ENCODE measurements at regions not wholly inside any gene's neighbourhood (a gene's known extent, or its start where the extent isn't known, plus 50 kb on each side); places are given as distances from the start of the nearest gene placed in this dataset.

GRCh38 chr9:8011974-8012373 lies 212.4 kb upstream of the DMAC1 start:
- Mint-ChIP-seq H3K4me3 (no peak overlapping the region), H3K36me3 (ENCODE audit: insufficient read depth) (peaks cover 2% of the 10 kb centered on the region), H3K4me1 (no peaks in the 10 kb centered on the region), H3K27me3 (peaks cover 18% of the 10 kb centered on the region), H3K27ac (ENCODE audit: low read depth) (no peak overlapping the region), H3K9me3 (no peaks in the 10 kb centered on the region)
- DNase-seq (ENCODE audit: low spot score in 2 of 2) (no peak), ATAC-seq (replicated peaks; ENCODE audit: extremely low read depth, poor library complexity, severe bottlenecking) (no peak)

DNA sequence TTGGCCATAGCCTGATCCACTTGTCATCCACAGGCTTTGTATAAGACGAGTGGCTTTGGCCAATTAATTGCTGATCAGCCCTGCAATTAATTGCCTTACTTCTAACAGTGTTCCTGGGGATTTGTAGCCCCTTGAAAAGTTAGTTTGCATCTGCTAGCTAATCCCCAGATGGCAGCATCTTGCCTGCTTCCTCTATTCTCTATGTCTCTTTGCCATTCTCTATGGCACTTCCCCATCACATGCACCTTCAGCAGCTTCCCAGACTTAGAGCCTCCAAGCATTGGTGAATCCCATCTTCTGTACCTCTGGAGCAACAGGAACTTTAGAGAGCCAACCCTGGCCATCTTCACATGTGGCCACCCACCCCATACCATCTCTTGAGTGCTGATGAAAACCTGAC lies 197.0 kb upstream of the DMAC1 start:
- ATAC-seq (replicated peaks; ENCODE audit: extremely low read depth, poor library complexity, severe bottlenecking), result no peak
- no peak overlapping the region for H3K4me3 Mint-ChIP-seq

DNA sequence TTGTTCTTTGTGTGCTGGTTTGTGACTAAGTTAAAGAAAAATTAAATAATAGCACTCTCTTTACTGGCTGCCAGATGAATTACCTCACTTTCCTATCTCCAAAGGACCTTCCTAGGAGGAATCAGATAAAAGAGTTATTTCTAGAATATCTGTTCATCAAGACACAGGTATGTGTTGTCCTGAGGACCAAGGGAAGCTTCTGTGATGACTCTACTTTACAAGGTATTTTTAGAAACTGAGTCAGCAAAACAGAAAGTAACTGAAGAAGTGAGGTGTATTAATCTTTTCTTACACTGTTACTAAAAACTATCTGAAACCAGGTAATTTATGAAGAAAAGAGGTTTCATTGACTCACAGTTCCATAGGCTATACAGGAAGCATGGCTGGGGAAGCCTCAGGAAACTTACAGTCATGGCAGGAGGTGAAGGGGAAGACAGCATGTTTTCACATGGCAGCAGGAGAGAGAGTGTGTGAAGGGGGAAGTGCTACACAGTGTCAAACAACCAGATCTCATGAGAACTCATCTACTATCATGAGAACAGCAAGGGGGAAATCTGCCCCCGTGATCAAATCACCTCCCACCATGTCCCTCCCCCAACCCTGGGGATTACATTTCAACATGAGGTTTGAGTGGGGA lies 189.2 kb upstream of the DMAC1 start:
- Mint-ChIP-seq H3K9me3 (no peaks in the 10 kb centered on the region), H3K4me1 (peaks cover 5% of the 10 kb centered on the region), H3K27ac (ENCODE audit: low read depth) (no peak overlapping the region), H3K36me3 (ENCODE audit: insufficient read depth) (no peaks in the 10 kb centered on the region), H3K27me3 (peaks cover 21% of the 10 kb centered on the region), H3K4me3 (no peak overlapping the region)
- DNase-seq (ENCODE audit: low spot score in 2 of 2) (no peak), ATAC-seq (replicated peaks; ENCODE audit: extremely low read depth, poor library complexity, severe bottlenecking) (no peak)

More for the DNA sequence above, 197.0 kb upstream of the DMAC1 start:
- Mint-ChIP-seq H3K27me3 (no peaks in the 10 kb centered on the region), H3K27ac (ENCODE audit: low read depth) (no peak overlapping the region), H3K4me1 (no peaks in the 10 kb centered on the region), H3K36me3 (ENCODE audit: insufficient read depth) (no peaks in the 10 kb centered on the region), H3K9me3 (no peaks in the 10 kb centered on the region)
- no peak for DNase-seq (ENCODE audit: low spot score in 2 of 2)

- DNase-seq (ENCODE audit: low spot score in 2 of 2) (no peak), ATAC-seq (replicated peaks; ENCODE audit: extremely low read depth, poor library complexity, severe bottlenecking) (no peak)
- peaks cover 23% of the 10 kb centered on the region for H3K4me1 Mint-ChIP-seq
- H3K27me3 Mint-ChIP-seq, result peaks cover 13% of the 10 kb centered on the region
- H3K9me3 Mint-ChIP-seq, result no peaks in the 10 kb centered on the region
- H3K4me3 Mint-ChIP-seq, result no peak overlapping the region
- peaks cover 2% of the 10 kb centered on the region for H3K36me3 Mint-ChIP-seq (ENCODE audit: insufficient read depth)
- H3K27ac Mint-ChIP-seq (ENCODE audit: low read depth), result no peak overlapping the region
Observed at GRCh38 chr9:7984692-7985091, 185.1 kb upstream of the DMAC1 start.

DNA sequence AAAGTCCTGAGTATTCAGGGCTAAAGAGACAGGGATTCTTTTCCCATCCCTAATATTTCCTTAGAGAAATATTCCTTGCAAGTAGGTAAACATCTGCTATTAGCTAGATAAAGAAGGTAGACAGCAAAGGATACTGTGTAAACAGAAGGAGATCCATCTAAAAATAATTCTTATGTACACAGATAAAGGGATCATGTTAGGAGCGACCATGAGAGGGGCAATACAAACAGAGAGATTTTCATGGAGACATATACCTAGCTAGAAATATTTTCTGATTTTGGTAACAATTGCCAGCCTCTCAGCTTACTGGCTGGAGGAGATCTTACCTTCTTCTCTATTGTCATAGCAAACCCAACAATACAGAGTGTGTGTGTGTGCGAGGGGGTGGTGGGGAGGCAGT lies 184.6 kb upstream of the DMAC1 start:
- peaks cover 3% of the 10 kb centered on the region for H3K36me3 Mint-ChIP-seq (ENCODE audit: insufficient read depth)
- DNase-seq (ENCODE audit: low spot score in 2 of 2), result no peak
- H3K27ac Mint-ChIP-seq (ENCODE audit: low read depth), result no peak overlapping the region
- no peak for ATAC-seq (replicated peaks; ENCODE audit: extremely low read depth, poor library complexity, severe bottlenecking)
- no peaks in the 10 kb centered on the region for H3K9me3 Mint-ChIP-seq
- H3K4me1 Mint-ChIP-seq, result peaks cover 23% of the 10 kb centered on the region
- H3K27me3 Mint-ChIP-seq, result peaks cover 8% of the 10 kb centered on the region
- no peak overlapping the region for H3K4me3 Mint-ChIP-seq

- no peak overlapping the region for H3K4me3 Mint-ChIP-seq
- ATAC-seq (replicated peaks; ENCODE audit: extremely low read depth, poor library complexity, severe bottlenecking), result no peak
Observed at GRCh38 chr9:7983490-7983889, 183.9 kb upstream of the DMAC1 start.

DNA sequence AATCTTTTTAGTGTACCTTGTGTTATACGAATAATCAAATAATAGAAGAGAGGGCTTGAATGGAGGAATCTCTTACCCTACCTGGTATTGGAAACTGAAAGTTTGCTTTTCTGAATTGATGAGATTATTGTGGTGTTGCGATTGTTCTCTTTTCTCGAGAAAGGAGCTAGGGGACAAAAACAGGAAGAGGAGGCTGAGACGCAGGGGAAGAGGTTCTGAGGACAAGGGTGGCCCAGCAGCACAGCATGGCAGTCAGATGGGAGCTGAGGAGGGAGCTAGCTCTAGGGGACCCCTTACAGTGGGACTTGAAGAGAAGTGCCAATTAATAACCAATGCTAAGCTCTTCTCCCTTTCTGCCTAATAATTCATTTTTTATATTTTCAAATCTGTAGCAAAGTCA lies 183.3 kb upstream of the DMAC1 start:
- Mint-ChIP-seq H3K9me3 (no peaks in the 10 kb centered on the region), H3K4me3 (no peak overlapping the region), H3K27me3 (no peaks in the 10 kb centered on the region), H3K36me3 (ENCODE audit: insufficient read depth) (peaks cover 6% of the 10 kb centered on the region), H3K27ac (ENCODE audit: low read depth) (no peak overlapping the region), H3K4me1 (peaks cover 26% of the 10 kb centered on the region)
- no peak for ATAC-seq (replicated peaks; ENCODE audit: extremely low read depth, poor library complexity, severe bottlenecking)
- DNase-seq (ENCODE audit: low spot score in 2 of 2), result no peak

More at GRCh38 chr9:7983490-7983889, 183.9 kb upstream of the DMAC1 start:
- H3K9me3 Mint-ChIP-seq, result no peaks in the 10 kb centered on the region
- peaks cover 22% of the 10 kb centered on the region for H3K4me1 Mint-ChIP-seq
- H3K27me3 Mint-ChIP-seq, result peaks cover 1% of the 10 kb centered on the region
- no peak overlapping the region for H3K27ac Mint-ChIP-seq (ENCODE audit: low read depth)
- DNase-seq (ENCODE audit: low spot score in 2 of 2), result no peak
- H3K36me3 Mint-ChIP-seq (ENCODE audit: insufficient read depth), result peaks cover 6% of the 10 kb centered on the region

DNA sequence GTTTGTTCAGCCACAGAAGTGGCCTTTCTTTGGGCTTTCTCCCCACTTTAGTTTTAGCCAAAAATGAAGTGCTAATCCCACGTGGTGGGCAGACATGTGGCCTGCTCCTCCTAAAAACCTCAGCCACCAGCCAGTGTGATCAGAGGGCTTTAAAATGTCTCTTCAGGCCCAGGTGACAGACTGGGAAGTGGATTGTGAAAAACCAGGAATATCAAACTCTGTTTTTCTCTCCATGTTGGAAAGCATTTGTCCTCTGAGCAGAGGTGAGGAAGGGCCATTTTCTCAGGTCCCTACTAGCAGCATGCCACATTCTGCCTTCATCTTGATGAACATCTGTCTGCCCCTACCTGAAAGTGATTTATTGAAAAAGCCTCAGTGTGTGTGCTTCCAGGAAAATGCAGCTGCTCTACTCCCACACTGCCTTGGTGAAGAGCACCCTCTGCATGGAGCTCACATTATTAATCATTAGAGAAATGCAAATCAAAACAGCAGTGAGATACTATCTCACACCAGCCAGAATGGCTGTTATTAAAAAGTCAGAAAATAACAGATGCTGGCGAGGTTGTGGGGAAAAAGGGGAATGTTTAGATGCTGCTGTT lies 181.2 kb upstream of the DMAC1 start:
- ATAC-seq (replicated peaks; ENCODE audit: extremely low read depth, poor library complexity, severe bottlenecking), result no peak
- no peak for DNase-seq (ENCODE audit: low spot score in 2 of 2)
- peaks cover 12% of the 10 kb centered on the region for H3K36me3 Mint-ChIP-seq (ENCODE audit: insufficient read depth)
- H3K27ac Mint-ChIP-seq (ENCODE audit: low read depth), result no peak overlapping the region
- H3K4me3 Mint-ChIP-seq, result no peak overlapping the region
- H3K4me1 Mint-ChIP-seq, result peaks cover 46% of the 10 kb centered on the region
- no peaks in the 10 kb centered on the region for H3K9me3 Mint-ChIP-seq
- no peaks in the 10 kb centered on the region for H3K27me3 Mint-ChIP-seq

- H3K27ac Mint-ChIP-seq (ENCODE audit: low read depth), result no peak overlapping the region
- DNase-seq (ENCODE audit: low spot score in 2 of 2) (no peak), ATAC-seq (replicated peaks; ENCODE audit: extremely low read depth, poor library complexity, severe bottlenecking) (no peak)
- H3K27me3 Mint-ChIP-seq, result no peaks in the 10 kb centered on the region
- H3K4me1 Mint-ChIP-seq, result peaks cover 49% of the 10 kb centered on the region
- H3K9me3 Mint-ChIP-seq, result no peaks in the 10 kb centered on the region
- H3K36me3 Mint-ChIP-seq (ENCODE audit: insufficient read depth), result peaks cover 12% of the 10 kb centered on the region
- H3K4me3 Mint-ChIP-seq, result no peak overlapping the region
Observed at GRCh38 chr9:7980041-7980440, 180.5 kb upstream of the DMAC1 start.

GRCh38 chr9:7979611-7980010 lies 180.0 kb upstream of the DMAC1 start:
- Mint-ChIP-seq H3K4me1 (peaks cover 53% of the 10 kb centered on the region), H3K27ac (ENCODE audit: low read depth) (no peak overlapping the region), H3K27me3 (no peaks in the 10 kb centered on the region), H3K9me3 (no peaks in the 10 kb centered on the region), H3K4me3 (no peak overlapping the region), H3K36me3 (ENCODE audit: insufficient read depth) (peaks cover 12% of the 10 kb centered on the region)
- DNase-seq (ENCODE audit: low spot score in 2 of 2), result no peak
- no peak for ATAC-seq (replicated peaks; ENCODE audit: extremely low read depth, poor library complexity, severe bottlenecking)

DNA sequence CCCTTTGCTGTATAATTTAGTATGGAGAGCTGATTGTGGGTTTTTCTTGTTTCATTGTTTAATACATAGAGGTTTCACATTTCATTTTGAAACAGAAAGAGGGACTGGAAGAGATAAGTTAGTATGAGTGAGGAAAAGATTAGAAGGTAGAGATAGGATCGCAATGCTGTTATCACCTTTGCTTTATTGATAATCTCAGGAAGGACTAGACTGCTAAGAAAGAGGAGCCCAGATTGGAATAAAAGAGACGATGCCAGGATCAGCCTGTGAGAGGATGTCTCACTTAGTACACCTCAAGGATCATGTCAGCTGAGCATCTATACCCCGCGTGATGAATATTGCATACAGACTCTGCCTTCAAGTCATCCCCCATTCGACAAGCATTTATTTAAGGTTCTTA lies 178.0 kb upstream of the DMAC1 start:
- DNase-seq (ENCODE audit: low spot score in 2 of 2) (no peak), ATAC-seq (replicated peaks; ENCODE audit: extremely low read depth, poor library complexity, severe bottlenecking) (no peak)
- peaks cover 12% of the 10 kb centered on the region for H3K36me3 Mint-ChIP-seq (ENCODE audit: insufficient read depth)
- no peaks in the 10 kb centered on the region for H3K27me3 Mint-ChIP-seq
- no peaks in the 10 kb centered on the region for H3K9me3 Mint-ChIP-seq
- peaks cover 58% of the 10 kb centered on the region for H3K4me1 Mint-ChIP-seq
- H3K27ac Mint-ChIP-seq (ENCODE audit: low read depth), result peak overlapping the region; percentile 1
- peak overlapping the region; percentile 10 for H3K4me3 Mint-ChIP-seq

- H3K4me1 Mint-ChIP-seq, result peaks cover 57% of the 10 kb centered on the region
- no peaks in the 10 kb centered on the region for H3K9me3 Mint-ChIP-seq
- no peaks in the 10 kb centered on the region for H3K27me3 Mint-ChIP-seq
- DNase-seq (ENCODE audit: low spot score in 2 of 2) (no peak), ATAC-seq (replicated peaks; ENCODE audit: extremely low read depth, poor library complexity, severe bottlenecking) (peak; percentile 6)
- peaks cover 12% of the 10 kb centered on the region for H3K36me3 Mint-ChIP-seq (ENCODE audit: insufficient read depth)
- peak overlapping the region; percentile 31 for H3K4me3 Mint-ChIP-seq
- H3K27ac Mint-ChIP-seq (ENCODE audit: low read depth), result peak overlapping the region; percentile 77
Observed at GRCh38 chr9:7976856-7977255, 177.3 kb upstream of the DMAC1 start.

DNA sequence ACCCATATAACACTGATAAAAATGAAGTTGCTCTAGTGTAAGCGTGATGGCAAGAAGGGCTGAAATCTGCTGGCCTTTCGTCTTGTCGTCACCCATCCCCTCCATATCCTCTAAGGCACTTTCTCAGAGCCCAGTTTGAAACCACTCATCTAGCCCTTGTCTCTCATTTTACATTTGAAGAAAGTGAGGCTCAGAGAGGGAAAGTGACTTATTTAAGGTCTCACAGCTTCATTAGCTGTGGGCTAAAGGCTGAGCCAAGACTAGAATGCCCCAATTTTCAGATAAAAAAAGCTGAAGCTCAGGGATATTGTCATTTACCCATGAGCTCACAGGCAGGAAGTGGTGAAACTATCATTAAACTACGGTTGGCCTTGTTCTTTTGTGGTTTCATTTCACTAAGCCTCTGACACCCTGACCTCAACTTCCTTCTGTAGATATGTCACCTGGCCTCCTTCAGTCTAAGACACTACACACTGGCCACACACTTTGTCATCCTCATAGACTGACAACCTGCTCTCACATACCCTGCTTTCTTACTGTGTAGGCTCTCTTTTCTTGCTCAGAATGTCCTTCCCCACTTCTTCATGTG lies 176.7 kb upstream of the DMAC1 start:
- H3K27me3 Mint-ChIP-seq, result no peaks in the 10 kb centered on the region
- DNase-seq (ENCODE audit: low spot score in 2 of 2), result peak; percentile 17 to 70
- H3K27ac Mint-ChIP-seq (ENCODE audit: low read depth), result peak overlapping the region; percentile 77
- peak; percentile 98 for ATAC-seq (replicated peaks; ENCODE audit: extremely low read depth, poor library complexity, severe bottlenecking)
- H3K4me3 Mint-ChIP-seq, result peak overlapping the region; percentile 31
- H3K9me3 Mint-ChIP-seq, result no peaks in the 10 kb centered on the region
- H3K4me1 Mint-ChIP-seq, result peaks cover 51% of the 10 kb centered on the region
- peaks cover 12% of the 10 kb centered on the region for H3K36me3 Mint-ChIP-seq (ENCODE audit: insufficient read depth)

All from central memory CD8-positive, alpha-beta T cell (primary cell).